GM23338 (cell line): ENCODE measurements at regions not wholly inside any gene's neighbourhood (a gene's known extent, or its start where the extent isn't known, plus 50 kb on each side); places are given as distances from the start of the nearest gene placed in this dataset.

Source experiments
- CREB1 ChIP-seq: fragments of 250-450 bp; sonication (Bioruptor Pico); IDR thresholded peaks from 2 replicates; pipeline ENCODE4 v1.5.0; 2020; ENCODE audit warnings: low read depth, mild to moderate bottlenecking, moderate library complexity
- ETS1 ChIP-seq: IDR thresholded peaks from 2 replicates; pipeline ENCODE4 v1.6.1; 2016; ENCODE audit warnings: antibody characterized with exemption
- EZH2 ChIP-seq: fragments of 200-600 bp; sonication (generic); IDR thresholded peaks from one replicate; pipeline ENCODE4 v1.8.0; 2017; ENCODE audit warnings: antibody characterized with exemption, mild to moderate bottlenecking, low read depth; ENCODE audit not compliant: unreplicated experiment
- EZH2phosphoT487 ChIP-seq: fragments of 200-600 bp; sonication (generic); IDR thresholded peaks from one replicate; pipeline ENCODE4 v1.8.1; 2018; ENCODE audit warnings: antibody characterized with exemption; ENCODE audit not compliant: unreplicated experiment
- JUNB ChIP-seq: IDR thresholded peaks from one replicate; pipeline ENCODE4 v1.6.1; 2016; ENCODE audit warnings: antibody characterized with exemption; ENCODE audit not compliant: unreplicated experiment
- NANOG ChIP-seq: IDR thresholded peaks from 2 replicates; pipeline ENCODE4 v1.6.1; 2016; ENCODE audit warnings: antibody characterized with exemption, borderline replicate concordance
- POLR2AphosphoS5 ChIP-seq: IDR thresholded peaks from 2 replicates; pipeline ENCODE4 v1.6.1; 2016; ENCODE audit warnings: antibody characterized with exemption, low read depth
- STAT1 ChIP-seq: IDR thresholded peaks from one replicate; pipeline ENCODE4 v1.6.1; 2016; ENCODE audit warnings: antibody characterized with exemption; ENCODE audit not compliant: unreplicated experiment
- ZNF114 ChIP-seq: fragments of 250-450 bp; sonication (Bioruptor Pico); IDR thresholded peaks from 2 replicates; pipeline ENCODE4 v1.5.0; 2020; ENCODE audit warnings: mild to moderate bottlenecking, moderate library complexity
- ZNF331 ChIP-seq: fragments of 250-450 bp; sonication (Bioruptor Pico); IDR thresholded peaks from 2 replicates; pipeline ENCODE4 v1.5.0; 2020; ENCODE audit warnings: low read depth, mild to moderate bottlenecking, moderate library complexity
- ZNF462 ChIP-seq: fragments of 250-450 bp; sonication (Bioruptor Pico); IDR thresholded peaks from 2 replicates; pipeline ENCODE4 v1.5.0; 2020; ENCODE audit warnings: mild to moderate bottlenecking, moderate library complexity
- TF ChIP-seq, protein P1 (sequence below): IDR thresholded peaks from one replicate; pipeline ENCODE4 v1.6.1; 2018; ENCODE audit warnings: antibody characterized with exemption; ENCODE audit not compliant: unreplicated experiment
- TF ChIP-seq, protein P2 (sequence below), 2 experiments: fragments of 200-600 bp in 1 of 2; sonication (generic) in 1 of 2; conservative IDR thresholded peaks; 2 replicates each; pipeline versions ENCODE4 v1.5.1 to v1.6.1; 2016 to 2017; ENCODE audit warnings: antibody characterized with exemption in 2 of 2, low read depth in 2 of 2, mild to moderate bottlenecking in 2 of 2, moderate library complexity in 1 of 2

DNA sequence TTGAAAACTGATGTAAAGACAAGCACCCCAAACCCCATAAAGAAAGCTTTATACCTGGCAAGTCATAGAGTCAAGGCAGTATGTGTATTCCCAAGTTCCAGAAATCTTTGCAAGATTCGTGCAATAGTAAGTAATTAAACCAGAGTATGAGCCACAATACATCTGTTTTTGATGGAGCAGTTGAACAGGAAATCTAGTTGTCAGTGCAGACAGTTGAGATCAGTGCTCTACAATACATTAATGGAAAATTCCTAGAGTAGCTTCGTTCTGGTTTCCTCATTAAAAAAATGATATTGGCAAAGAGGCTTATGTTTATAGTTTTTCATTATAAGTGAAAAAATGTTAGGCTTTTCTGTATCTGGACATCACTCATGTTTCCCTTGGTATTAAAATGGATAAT is 575.3 kb downstream of the TRIML1 start:
- TF ChIP-seq, protein P1, sequence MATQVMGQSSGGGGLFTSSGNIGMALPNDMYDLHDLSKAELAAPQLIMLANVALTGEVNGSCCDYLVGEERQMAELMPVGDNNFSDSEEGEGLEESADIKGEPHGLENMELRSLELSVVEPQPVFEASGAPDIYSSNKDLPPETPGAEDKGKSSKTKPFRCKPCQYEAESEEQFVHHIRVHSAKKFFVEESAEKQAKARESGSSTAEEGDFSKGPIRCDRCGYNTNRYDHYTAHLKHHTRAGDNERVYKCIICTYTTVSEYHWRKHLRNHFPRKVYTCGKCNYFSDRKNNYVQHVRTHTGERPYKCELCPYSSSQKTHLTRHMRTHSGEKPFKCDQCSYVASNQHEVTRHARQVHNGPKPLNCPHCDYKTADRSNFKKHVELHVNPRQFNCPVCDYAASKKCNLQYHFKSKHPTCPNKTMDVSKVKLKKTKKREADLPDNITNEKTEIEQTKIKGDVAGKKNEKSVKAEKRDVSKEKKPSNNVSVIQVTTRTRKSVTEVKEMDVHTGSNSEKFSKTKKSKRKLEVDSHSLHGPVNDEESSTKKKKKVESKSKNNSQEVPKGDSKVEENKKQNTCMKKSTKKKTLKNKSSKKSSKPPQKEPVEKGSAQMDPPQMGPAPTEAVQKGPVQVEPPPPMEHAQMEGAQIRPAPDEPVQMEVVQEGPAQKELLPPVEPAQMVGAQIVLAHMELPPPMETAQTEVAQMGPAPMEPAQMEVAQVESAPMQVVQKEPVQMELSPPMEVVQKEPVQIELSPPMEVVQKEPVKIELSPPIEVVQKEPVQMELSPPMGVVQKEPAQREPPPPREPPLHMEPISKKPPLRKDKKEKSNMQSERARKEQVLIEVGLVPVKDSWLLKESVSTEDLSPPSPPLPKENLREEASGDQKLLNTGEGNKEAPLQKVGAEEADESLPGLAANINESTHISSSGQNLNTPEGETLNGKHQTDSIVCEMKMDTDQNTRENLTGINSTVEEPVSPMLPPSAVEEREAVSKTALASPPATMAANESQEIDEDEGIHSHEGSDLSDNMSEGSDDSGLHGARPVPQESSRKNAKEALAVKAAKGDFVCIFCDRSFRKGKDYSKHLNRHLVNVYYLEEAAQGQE: no peak
- TF ChIP-seq POLR2AphosphoS5: no peak
- TF ChIP-seq, protein P2, sequence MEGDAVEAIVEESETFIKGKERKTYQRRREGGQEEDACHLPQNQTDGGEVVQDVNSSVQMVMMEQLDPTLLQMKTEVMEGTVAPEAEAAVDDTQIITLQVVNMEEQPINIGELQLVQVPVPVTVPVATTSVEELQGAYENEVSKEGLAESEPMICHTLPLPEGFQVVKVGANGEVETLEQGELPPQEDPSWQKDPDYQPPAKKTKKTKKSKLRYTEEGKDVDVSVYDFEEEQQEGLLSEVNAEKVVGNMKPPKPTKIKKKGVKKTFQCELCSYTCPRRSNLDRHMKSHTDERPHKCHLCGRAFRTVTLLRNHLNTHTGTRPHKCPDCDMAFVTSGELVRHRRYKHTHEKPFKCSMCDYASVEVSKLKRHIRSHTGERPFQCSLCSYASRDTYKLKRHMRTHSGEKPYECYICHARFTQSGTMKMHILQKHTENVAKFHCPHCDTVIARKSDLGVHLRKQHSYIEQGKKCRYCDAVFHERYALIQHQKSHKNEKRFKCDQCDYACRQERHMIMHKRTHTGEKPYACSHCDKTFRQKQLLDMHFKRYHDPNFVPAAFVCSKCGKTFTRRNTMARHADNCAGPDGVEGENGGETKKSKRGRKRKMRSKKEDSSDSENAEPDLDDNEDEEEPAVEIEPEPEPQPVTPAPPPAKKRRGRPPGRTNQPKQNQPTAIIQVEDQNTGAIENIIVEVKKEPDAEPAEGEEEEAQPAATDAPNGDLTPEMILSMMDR (conservative IDR thresholded peaks at IDR 0.05; ENCODE audit: low read depth in 2 of 2): no peak
- no peak for TF ChIP-seq EZH2phosphoT487
- no peak for TF ChIP-seq EZH2
- TF ChIP-seq STAT1: no peak
- TF ChIP-seq CREB1 (CRISPR knock-in tag): no peak
- TF ChIP-seq JUNB: no peak
- no peak for TF ChIP-seq ZNF114 (CRISPR knock-in tag)
- TF ChIP-seq ZNF331: no peak
- no peak for TF ChIP-seq ZNF462 (CRISPR knock-in tag)
- no peak for TF ChIP-seq NANOG
- TF ChIP-seq ETS1: no peak
